Endodermal cell (in vitro differentiated cells): ENCODE measurements at regions not wholly inside any gene's neighbourhood (a gene's known extent, or its start where the extent isn't known, plus 50 kb on each side); places are given as distances from the start of the nearest gene placed in this dataset.

ENCODE experiments used
- DNase-seq: peaks from one replicate; pipeline ENCODE4 v3.0.0-alpha.2; 2017
- H3K27ac ChIP-seq: 2 replicates; pipeline ENCODE4 v1.5.1; 2013; ENCODE audit warnings: mild to moderate bottlenecking, low read depth, low read length, moderate library complexity
- H3K27me3 ChIP-seq: 2 replicates; pipeline ENCODE4 v1.6.1; 2013; ENCODE audit warnings: mild to moderate bottlenecking, low read length, moderate library complexity; ENCODE audit not compliant: insufficient read depth, control insufficient read depth, poor library complexity, severe bottlenecking
- H3K36me3 ChIP-seq: 2 replicates; pipeline ENCODE4 v1.7.0; 2013; ENCODE audit warnings: mild to moderate bottlenecking, low read length, moderate library complexity; ENCODE audit not compliant: control insufficient read depth, insufficient read depth
- H3K4me1 ChIP-seq: one replicate; pipeline ENCODE4 v1.7.0; 2013; ENCODE audit warnings: low read length; ENCODE audit not compliant: control insufficient read depth, insufficient read depth
- H3K4me3 ChIP-seq: 2 replicates; pipeline ENCODE4 v1.5.1; 2013; ENCODE audit warnings: mild to moderate bottlenecking, low read length, moderate library complexity
- H3K9ac ChIP-seq: 2 replicates; pipeline ENCODE4 v1.6.1; 2013; ENCODE audit warnings: mild to moderate bottlenecking, low read length, moderate library complexity; ENCODE audit not compliant: poor library complexity, severe bottlenecking; ENCODE audit errors: extremely low read depth
- H3K9me3 ChIP-seq: 2 replicates; pipeline ENCODE4 v1.6.1; 2013; ENCODE audit warnings: mild to moderate bottlenecking, low read length, moderate library complexity; ENCODE audit not compliant: control insufficient read depth
- H3K27ac Mint-ChIP-seq: 2 replicates; pipeline ENCODE4 v1.8.0; 2020; ENCODE audit warnings: mixed read lengths
- H3K27me3 Mint-ChIP-seq: 2 replicates; pipeline ENCODE4 v1.8.0; 2021; ENCODE audit warnings: mild to moderate bottlenecking, mixed read lengths; ENCODE audit not compliant: insufficient read depth
- H3K36me3 Mint-ChIP-seq: 2 replicates; pipeline ENCODE4 v1.8.0; 2020; ENCODE audit warnings: low read depth, mixed read lengths
- H3K4me1 Mint-ChIP-seq: 2 replicates; pipeline ENCODE4 v1.8.0; 2020; ENCODE audit warnings: mixed read lengths
- H3K4me3 Mint-ChIP-seq: 2 replicates; pipeline ENCODE4 v1.8.0; 2020; ENCODE audit warnings: mild to moderate bottlenecking, moderate library complexity, mixed read lengths
- H3K9me3 Mint-ChIP-seq: 2 replicates; pipeline ENCODE4 v1.8.0; 2020; ENCODE audit warnings: mild to moderate bottlenecking, mixed read lengths
- CTCF ChIP-seq: fragments of 200-600 bp; sonication (generic); conservative IDR thresholded peaks from 2 replicates; pipeline ENCODE4 v1.5.0; 2021; ENCODE audit warnings: antibody characterized with exemption, mild to moderate bottlenecking
- WGBS, 2 experiments: methylation state at CpG; one replicate each; pipeline versions ENCODE4 v1.1.5 to v1.1.7; 2013; ENCODE audit warnings: missing lambda C conversion rate in 2 of 2, mixed read lengths in 1 of 2; ENCODE audit not compliant: insufficient coverage in 1 of 2, insufficient read length in 1 of 2; 5-methylcytosine and 5-hydroxymethylcytosine counted together

GRCh38 chr5:169411786-169412430 lies 111.0 kb upstream of the SLIT3 start:
- Mint-ChIP-seq H3K9me3 (no peaks in the 10 kb centered on the region), H3K36me3 (no peaks in the 10 kb centered on the region), H3K27ac (no peak overlapping the region), H3K4me3 (no peak overlapping the region), H3K27me3 (no peaks in the 10 kb centered on the region), H3K4me1 (peaks cover 6% of the 10 kb centered on the region)
- Histone ChIP-seq H3K27me3 (peaks cover 6% of the 10 kb centered on the region), H3K4me1 (no peaks in the 10 kb centered on the region), H3K4me3 (no peak overlapping the region), H3K36me3 (no peaks in the 10 kb centered on the region), H3K27ac (no peak overlapping the region), H3K9me3 (no peaks in the 10 kb centered on the region), H3K9ac (no peak overlapping the region)
- DNase-seq, result no peak
- WGBS, 2 experiments, result 93 to 100% methylated on average over 1 of the region's 1 CpG
- TF ChIP-seq CTCF, result no peak

GRCh38 chr5:169410996-169411783 lies 110.3 kb upstream of the SLIT3 start:
- no peaks in the 10 kb centered on the region for H3K4me1 Mint-ChIP-seq
- 80 to 88% methylated on average over 2 to 5 of the region's 6 CpGs for whole genome bisulfite sequencing, 2 experiments
- no peak overlapping the region for H3K4me3 Mint-ChIP-seq
- H3K27me3 ChIP-seq, result peaks cover 6% of the 10 kb centered on the region
- no peaks in the 10 kb centered on the region for H3K4me1 ChIP-seq
- no peaks in the 10 kb centered on the region for H3K27me3 Mint-ChIP-seq
- no peak for TF ChIP-seq CTCF
- no peaks in the 10 kb centered on the region for H3K9me3 ChIP-seq
- no peak overlapping the region for H3K9ac ChIP-seq
- H3K27ac Mint-ChIP-seq, result no peak overlapping the region
- DNase-seq, result no peak
- no peak overlapping the region for H3K4me3 ChIP-seq
- no peaks in the 10 kb centered on the region for H3K36me3 ChIP-seq
- no peak overlapping the region for H3K27ac ChIP-seq
- no peaks in the 10 kb centered on the region for H3K9me3 Mint-ChIP-seq
- H3K36me3 Mint-ChIP-seq, result no peaks in the 10 kb centered on the region

GRCh38 chr5:169408731-169409130 lies 107.8 kb upstream of the SLIT3 start:
- no peak for TF ChIP-seq CTCF
- H3K36me3 ChIP-seq, result no peaks in the 10 kb centered on the region
- H3K9me3 Mint-ChIP-seq, result no peaks in the 10 kb centered on the region
- no peak overlapping the region for H3K27ac ChIP-seq
- H3K4me1 Mint-ChIP-seq, result no peaks in the 10 kb centered on the region
- H3K27ac Mint-ChIP-seq, result no peak overlapping the region
- no peak overlapping the region for H3K4me3 Mint-ChIP-seq
- DNase-seq, result no peak
- no peaks in the 10 kb centered on the region for H3K4me1 ChIP-seq
- 92 to 100% methylated on average over 1 of the region's 1 CpG for WGBS, 2 experiments
- H3K9me3 ChIP-seq, result no peaks in the 10 kb centered on the region
- H3K27me3 ChIP-seq, result peaks cover 6% of the 10 kb centered on the region
- H3K9ac ChIP-seq, result no peak overlapping the region
- no peaks in the 10 kb centered on the region for H3K27me3 Mint-ChIP-seq
- H3K36me3 Mint-ChIP-seq, result no peaks in the 10 kb centered on the region
- H3K4me3 ChIP-seq, result no peak overlapping the region
